ENCODE measurements at regions not wholly inside any gene's neighbourhood (a gene's known extent, or its start where the extent isn't known, plus 50 kb on each side); places are given as distances from the start of the nearest gene placed in this dataset.
A peak's percentile ranks its signal among the peaks of the same experiment; 100 is the strongest.
"Not testable (repeated sequence)": the region's sequence is repeated elsewhere in the genome, so short reads cannot be mapped to it uniquely, and the experiment has no call there.

DNA sequence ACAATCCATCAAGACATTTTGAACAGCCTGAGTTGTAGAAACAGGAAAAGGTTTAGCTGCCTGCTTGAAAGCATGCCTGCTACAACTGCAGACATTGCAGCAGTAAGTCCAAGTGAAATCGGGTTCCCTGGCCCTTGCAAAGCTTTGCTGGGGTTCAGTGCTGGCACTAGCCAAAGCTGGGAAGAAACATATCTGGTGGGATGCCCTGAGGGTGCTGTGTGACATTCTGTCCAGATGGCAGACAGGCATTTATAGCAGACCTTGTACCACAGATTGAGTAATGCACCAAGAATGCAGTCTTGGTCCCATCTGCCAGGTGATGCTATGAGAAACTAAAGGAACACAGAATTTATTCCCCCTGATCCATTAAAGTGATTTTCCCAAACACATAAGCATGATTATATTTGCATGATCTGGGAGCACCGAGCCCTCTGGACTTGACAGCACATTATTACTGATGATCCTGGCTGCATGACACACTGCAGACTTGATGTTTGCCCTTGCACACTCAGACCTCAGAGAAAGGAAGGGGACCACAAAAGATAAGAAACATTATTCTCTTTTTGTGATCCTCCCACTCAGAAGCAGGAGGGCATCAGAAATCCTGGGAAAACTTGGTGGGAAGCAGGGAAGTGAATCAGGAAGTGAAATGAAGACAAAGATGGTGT lies 223.7 kb upstream of the FAM78B start:
- no peak for DNase-seq (ENCODE audit: low read depth in 2 of 2)

DNA sequence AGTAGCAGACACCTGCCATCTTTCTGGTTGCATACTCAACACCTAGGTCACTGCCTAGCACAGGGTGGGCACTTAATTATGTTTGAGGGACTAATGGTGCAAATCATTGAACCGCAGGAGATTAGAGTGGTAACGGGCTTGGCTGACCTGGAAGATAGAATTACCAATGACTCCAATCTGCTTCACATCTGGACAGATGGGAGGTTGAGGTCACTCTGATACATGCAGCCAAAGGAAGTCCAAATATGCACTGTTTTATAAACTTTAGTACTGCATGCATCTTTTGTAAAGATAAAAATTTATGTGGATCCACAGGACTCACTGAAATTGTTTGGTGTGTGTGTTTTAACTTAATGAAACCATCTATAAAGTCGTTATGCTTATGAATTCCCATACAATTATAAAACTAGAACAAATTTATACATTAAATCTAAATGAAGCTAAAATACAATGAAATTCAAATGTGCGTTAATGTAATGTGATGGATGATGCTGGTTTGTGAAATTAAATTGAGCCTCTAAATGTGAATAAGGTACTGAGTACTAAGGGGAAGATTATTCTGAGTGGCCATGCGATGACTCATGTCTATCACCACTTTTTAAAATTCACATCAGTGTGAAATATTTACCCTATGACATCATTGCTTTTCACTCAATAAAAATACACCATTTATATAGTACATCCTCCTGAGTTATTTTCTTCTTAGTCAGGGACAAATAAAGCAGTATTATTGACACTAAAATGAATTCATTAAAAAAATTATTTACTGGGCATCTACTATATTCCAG lies 224.7 kb upstream of the FAM78B start:
- no peak for DNase-seq (ENCODE audit: low read depth in 2 of 2)

DNA sequence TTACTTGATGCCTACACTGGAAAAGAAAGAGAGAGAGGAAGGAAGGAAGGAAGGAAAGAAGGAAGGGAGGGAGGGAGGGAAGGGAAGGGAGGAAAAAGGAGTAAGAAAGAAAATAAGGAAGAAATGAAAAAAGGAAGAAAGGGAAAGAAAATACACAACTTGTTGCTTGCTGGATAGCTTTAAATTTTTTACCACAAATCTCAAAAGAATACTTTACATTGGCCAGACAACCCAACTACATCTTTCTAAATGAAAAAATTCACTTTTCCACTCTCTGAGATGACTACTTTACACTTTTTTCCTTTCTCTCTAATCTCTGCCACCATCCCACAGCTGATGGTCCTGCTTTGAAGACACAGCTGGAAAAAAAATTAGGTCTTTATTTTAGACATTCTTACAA lies 228.9 kb upstream of the FAM78B start:
- no peak for DNase-seq (ENCODE audit: low read depth in 2 of 2)

DNA sequence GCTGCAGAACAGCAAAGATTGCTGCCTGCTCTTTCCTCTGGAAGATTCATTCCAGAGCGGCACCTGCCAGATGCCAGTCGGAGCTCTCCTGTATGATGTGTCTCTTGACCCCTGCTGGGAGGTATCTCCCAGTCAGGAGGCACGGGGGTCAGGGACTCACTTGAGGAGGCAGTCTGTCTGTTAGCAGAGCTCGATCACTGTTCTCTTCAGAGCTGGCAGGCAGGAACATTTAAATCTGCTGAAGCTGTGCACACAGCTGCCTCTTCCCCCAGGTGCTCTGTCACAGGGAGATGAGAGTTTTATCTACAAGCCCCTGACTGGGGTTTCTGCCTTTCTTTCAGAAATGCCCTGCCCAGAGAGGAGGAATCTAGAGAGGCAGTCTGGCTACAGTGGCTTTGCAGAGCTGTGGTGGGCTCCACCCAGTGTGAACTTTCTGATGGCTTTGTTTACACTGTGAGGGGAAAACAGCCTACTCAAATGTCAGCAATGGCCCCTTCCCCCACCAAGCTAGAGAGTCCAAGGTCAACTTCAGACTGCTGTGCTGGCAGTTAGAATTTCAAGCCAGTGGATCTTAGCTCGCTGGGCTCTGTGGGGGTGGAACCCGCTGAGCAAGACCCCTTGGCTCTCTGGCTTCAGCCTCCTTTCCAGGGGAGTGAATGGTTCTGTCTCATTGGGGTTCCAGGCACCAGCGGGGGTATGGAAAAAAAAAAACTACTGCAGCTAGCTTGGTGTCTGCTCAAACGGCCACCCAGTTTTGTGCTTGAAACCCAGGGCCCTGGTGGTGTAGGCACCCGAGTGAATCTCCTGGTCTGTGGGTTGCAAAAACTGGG lies 242.7 kb upstream of the FAM78B start:
- DNase-seq (ENCODE audit: low read depth in 2 of 2) = not testable (repeated sequence)

DNA sequence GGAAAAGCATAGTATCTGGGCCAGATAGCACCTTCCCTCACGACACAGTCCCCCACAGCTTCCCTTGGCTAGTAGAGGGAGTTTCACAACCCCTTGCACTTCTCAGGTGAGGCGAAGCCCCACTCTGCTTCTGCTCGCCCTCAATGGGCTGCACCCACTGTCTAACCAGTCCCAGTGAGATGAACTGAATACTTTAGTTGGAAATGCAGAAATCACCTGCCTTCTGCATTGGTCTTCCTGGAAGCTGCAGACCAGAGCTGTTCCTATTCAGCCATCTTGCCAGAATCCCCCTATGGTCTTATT lies 243.2 kb upstream of the FAM78B start:
- DNase-seq (ENCODE audit: low read depth in 2 of 2) = no peak

DNA sequence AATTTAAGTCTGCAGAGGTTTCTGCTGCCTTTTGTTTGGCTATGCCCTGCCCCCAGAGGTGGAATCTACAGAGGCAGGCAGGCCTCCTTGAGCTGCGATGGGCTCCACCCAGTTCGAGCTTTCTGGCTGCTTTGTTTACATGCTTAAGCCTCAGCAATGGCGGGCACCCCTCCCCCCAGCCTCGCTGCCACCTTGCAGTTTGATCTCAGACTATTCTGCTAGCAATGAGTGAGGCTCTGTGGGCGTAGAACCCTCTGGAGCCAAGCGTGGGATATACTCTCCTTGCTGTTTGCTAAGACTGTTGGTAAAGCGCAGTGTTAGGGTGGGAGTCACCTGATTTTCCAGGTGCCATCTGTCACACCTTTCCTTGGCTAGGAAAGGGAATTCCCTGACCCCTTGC lies 250.0 kb upstream of the FAM78B start:
- DNase-seq (ENCODE audit: low read depth in 2 of 2) = not testable (repeated sequence)

DNA sequence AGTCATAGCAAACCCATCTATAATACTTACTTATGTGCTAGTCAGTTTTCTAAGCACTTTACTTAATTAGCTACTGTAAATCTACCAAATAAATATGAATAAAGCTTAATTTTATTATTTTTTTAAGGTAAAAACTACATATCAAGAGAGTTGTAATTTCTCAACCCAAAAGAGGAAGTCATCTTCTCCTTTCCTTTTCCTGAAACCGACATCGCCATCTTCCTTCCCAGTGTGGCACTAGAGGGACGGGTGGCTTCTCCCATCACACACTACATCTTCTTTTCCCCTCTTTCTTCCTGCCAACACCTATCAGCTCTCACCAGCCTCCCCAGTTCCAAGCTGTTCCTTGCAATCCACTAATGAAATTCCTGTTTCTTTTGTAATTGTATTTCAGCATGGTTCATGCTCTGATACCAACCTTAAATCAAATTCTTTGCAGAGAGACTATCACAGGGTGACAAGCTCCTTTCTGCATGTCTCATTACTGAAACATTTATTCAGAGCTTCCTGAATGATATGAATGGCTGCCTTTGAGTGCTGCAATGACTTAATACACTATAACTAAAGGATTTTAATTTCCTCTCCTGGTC lies 251.6 kb upstream of the FAM78B start:
- no peak for DNase-seq (ENCODE audit: low read depth in 2 of 2)

DNA sequence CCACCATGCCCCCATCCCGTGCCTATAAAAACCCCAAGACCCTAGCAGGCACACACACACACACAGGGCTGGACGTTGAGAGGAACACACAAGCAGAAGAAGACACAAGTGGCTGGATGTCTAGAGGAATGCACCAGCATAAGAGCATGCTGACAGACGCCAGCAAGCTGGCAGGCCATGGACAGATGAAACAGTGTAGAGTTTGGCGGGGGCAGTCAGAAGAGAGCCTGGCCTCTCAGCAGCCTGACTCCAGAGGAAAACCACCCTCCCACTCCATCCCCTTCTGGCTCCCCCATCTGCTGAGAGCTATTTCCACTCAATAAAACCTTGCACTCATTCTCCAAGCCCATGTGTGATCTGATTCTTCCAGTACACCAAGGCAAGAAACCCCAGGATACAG lies 255.8 kb upstream of the FAM78B start:
- not testable (repeated sequence) for DNase-seq (ENCODE audit: low read depth in 2 of 2)

DNA sequence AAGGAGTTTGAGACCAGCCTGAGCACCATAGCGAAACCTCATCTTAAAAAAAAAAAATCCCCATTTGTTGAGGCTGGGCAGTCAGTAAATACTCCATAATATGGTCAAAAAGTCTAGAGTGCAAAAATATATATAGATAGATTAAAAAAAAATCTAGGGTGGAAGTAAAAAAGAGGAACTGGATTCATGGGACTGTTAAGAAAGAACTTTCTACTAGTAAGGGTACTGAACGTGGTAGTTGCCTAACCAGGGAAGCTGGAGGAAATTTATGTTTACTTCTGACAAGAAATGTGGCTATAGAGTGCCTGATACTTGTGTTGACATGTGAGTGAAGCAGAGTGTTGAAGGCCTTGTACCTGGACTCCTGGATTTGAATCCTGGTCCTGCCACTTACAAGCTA lies 265.9 kb upstream of the FAM78B start:
- no peak for DNase-seq (ENCODE audit: low read depth in 2 of 2)

DNA sequence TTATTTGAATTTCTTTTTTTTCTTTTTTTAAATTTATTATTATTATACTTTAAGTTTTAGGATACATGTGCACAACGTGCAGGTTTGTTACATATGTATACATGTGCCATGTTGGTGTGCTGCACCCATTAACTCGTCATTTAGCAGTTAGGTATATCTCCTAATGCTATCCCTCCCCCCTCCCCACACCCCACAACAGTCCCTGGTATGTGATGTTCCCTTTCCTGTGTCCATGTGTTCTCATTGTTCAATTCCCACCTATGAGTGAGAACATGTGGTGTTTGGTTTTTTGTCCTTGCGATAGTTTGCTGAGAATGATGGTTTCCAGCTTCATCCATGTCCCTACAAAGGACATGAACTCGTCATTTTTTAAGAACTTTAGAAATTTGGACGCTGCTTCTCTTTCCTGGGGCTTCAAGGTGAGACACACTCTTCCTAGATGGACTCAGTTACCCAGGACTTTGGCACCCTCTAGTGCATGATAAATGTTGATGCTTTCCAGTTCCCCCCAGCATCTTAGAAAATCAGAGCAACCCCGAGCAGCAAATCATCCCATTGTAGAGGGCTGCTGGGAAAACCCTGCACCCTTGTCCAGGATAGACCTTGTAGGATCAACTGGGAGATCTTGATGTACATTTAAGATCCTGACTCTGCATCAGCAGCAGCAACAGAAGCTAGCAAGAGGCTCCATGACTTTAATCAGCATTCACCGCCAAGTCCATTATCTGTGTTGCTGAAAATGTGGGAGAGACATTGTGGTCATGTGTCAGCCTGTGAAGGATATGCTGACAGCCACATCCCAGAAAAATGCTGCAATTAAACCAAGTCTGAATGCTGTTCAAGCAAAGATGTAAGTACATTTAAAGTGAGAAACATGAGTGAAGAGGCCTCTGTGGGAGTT lies 266.9 kb upstream of the FAM78B start:
- not testable (repeated sequence) for DNase-seq (ENCODE audit: low read depth in 2 of 2)

DNA sequence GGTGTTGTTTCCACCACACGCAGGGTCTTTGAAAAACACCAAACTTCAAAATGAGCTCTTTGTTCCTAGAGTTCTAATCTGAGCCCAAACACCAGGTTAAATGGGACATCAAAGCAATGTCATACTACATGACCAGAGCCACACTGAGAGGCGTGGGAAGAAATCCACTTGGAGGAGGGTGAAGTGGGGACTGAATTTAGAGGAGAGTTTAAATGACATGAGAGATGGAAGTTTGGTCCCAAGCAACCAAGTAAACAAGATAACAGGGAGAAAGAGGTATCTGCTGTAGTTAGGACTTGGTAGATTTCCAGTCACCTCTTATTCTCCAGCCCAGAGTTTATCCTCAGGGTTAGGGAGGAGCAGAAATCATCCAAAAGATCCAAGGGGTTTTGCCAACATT lies 290.9 kb upstream of the FAM78B start:
- DNase-seq (ENCODE audit: low read depth in 2 of 2) = no peak

DNA sequence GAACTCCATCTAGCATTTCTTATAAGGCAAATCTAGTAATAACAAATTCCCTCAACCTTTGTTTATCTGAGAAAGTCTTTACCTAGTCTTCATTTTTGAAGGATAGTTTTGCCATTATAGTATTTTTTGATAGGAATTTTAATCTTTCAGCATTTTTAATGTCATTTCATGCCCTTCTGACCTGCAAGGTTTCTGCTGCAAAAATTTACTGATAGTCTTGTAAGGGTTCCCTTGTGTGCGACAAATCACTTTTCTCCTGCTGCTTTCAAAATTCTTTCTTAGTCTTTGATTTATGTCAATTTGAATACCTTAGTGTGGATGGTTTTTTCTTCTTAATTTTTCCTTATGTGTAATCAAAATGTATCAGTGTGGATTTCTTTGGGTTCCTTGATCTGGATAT lies 297.5 kb upstream of the FAM78B start:
- no peak for DNase-seq (ENCODE audit: low read depth in 2 of 2)

DNA sequence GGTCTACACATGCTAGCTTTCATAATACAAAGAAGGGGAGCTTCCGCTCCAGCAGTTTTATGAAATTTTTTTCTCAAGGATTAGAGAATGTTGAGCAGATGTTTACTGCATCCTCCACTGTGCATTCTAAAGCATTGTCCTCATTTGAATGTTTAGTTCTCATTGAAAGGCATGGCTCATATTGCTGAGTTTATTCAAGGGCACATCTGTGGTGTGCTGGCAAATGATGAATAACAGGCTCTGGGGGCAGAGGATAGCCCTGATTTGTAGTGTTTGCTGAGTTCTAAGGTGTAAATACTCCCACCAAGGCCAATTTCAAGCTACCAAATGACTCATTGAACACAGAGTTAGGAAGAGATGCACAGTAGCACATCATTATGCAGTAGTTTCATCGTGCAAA lies 303.2 kb upstream of the FAM78B start:
- DNase-seq (ENCODE audit: low read depth in 2 of 2) = no peak

DNA sequence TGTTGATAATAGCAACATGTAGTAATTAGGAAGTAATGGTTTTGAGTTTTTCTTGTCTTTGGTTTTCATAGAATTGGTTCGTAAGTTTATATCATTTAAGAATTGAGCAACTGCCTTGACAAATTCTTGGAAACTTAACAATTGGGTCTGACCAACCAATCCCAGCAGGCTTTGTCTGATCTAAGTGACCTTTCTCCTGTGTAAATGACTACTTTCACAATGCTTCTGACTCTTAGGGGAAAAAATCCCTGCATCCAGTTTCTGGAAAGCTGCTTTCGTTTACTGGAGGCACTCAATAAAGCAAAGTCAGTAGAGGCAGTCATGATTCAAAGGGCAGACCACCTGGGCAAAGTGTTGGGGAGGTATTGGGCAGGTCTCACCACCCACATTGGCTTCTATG lies 303.6 kb upstream of the FAM78B start:
- no peak for DNase-seq (ENCODE audit: low read depth in 2 of 2)

DNA sequence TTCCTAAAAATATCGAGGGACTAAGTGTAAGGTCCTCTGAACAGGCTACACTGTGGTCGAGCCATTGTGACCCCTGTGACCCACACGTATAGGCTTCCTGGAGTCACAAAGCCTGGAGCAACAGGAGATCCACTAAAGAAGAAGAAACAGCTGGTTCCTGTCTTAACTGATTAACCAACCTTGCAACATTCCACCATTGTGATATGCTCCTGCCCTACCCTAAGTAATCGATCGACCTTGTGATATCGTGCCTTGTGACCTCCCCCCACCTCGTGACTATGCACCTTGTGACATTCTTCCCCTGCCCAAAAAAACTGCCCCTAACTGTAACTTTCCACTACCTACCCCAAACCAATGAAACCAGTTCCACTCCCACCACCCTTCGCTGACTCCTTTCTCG lies 304.6 kb upstream of the FAM78B start:
- DNase-seq (ENCODE audit: low read depth in 2 of 2) = no peak

DNA sequence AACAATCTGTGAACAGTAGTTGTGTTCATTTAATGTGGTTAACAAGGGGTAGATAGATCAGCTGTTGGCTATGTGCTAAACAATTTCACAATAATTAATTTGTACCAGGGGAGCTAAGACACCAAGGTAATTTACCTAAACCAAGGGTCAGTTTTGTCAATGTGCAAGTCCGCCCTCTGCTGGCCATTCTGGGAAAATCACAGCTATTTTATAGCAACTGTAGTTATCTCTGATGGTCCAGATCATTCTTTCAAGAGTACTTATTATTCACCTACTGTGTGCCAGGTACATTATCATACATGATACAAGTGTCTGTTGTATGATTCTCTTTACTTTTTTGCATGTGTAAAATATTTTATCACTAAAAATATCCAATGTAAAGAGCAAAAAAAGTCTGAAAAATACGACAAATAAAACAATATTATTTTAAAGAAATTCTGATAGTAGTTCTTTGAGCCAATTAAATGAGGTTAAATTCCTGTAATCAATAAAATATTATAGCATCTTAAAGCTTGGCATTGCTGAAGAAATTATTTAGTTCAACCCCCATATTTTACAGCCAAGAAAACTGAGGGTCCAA lies 312.3 kb upstream of the FAM78B start:
- DNase-seq (ENCODE audit: low read depth in 2 of 2) = peak; percentile 8 to 29

DNA sequence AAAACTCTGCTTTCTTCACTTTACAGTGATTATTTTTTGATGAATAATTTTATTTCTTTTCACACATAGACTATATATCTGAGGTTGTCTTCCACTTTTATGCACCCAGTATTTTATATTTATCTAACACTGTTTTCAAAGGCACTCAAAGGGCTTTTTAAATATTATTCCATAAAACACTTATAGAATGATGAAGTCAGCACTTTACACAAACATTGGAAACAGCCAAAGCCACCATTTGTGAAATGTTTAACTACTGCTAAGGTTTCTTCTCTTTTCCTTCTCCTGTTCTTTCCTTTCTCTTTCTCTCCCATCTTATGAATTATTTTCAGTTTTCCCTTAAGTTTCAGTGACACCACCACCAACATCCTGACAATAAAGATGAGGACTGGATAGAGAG lies 317.7 kb upstream of the FAM78B start:
- DNase-seq (ENCODE audit: low read depth in 2 of 2) = no peak

DNA sequence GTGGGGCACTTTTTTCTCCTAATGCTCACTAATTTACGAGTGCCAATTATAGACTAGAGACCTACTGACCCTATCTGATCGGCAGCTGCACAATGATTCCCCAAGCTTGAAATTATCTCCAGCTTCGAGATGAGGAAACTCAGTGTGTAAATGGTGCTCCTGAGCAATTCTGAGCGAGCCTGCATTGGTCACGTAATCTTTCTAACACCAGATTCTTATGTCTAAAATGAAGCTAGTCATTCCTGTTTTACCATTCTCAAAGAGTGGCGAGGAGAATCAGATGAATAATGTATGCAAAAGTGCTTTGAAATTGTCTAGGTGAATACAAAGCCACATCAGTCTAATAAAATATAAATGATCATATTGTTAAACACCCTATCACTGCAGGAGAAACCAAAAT lies 318.1 kb upstream of the FAM78B start:
- DNase-seq (ENCODE audit: low read depth in 2 of 2) = no peak

DNA sequence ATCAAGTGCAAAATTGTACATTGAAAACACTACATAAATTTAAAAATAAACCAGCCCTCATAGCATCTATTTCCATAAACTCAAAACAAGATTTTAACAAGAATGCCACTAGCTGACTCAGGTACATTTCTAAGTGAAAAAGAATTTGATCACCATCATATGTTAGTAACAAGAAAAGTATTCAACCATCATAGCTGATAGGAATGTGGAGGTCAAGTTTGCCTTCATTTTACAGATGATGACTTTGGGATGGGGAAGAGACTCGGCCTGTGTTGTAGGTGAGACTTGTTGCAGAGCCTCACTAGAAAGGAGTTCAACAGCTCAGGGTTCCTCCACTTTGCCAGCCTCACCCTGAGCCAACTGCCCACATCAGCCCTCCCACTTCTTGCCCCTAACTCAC lies 318.8 kb upstream of the FAM78B start:
- no peak for DNase-seq (ENCODE audit: low read depth in 2 of 2)

DNA sequence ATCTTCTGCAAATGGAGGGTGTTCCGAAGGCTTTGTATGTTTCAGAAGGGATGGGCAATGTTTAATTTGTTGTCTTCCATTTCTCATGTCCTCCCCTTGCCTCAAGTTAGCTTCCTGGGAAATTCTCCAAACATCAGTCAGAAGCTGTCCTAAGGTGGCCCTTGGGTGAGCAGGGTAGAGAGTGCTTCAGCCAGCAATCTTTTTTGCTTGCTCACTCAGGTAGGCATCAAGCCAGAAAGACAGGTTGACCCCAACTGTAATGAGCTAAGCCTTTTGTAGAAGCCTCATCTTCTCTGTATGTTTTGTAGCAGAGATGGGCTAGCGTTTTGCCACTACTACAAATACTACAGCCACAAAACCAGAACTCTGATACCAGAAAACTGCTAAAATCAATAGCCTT lies 321.5 kb upstream of the FAM78B start:
- DNase-seq (ENCODE audit: low read depth in 2 of 2) = no peak

DNA sequence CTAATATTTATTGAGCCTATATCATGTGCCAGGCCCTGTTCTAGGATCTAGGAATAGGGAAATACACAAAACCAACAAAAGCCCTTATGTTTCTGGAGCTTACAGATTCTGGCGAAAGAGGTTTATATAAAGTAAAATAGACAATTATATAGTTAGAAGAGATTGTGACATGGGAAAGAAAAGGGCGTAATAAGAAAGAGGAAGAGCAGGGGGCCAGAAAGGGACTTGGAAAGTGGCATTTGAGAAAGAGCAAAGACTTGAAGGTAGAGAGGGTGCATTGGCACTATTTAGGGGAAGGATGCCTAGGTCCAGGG lies 322.5 kb upstream of the FAM78B start:
- no peak for DNase-seq (ENCODE audit: low read depth in 2 of 2)
